Right atrium auricular region (tissue), 2 donors: ENCODE measurements at regions not wholly inside any gene's neighbourhood (a gene's known extent, or its start where the extent isn't known, plus 50 kb on each side); places are given as distances from the start of the nearest gene placed in this dataset.

Experiments used
- DNase-seq: peaks from one replicate; pipeline ENCODE4 v3.0.0-alpha.2; 2019; ENCODE audit warnings: low spot score
- H3K27ac ChIP-seq, 2 donors: fragments of 200-600 bp; sonication (generic); 1 replicate in 1 of 2; 2 replicates in 1 of 2; pipeline ENCODE4 v1.5.1; 2016 to 2019
- H3K27me3 ChIP-seq, 2 donors: fragments of 200-600 bp; sonication (generic); one replicate each; pipeline versions ENCODE4 v1.5.1 to v1.6.0; 2017 to 2019
- H3K36me3 ChIP-seq: fragments of 200-600 bp; sonication (generic); one replicate; pipeline ENCODE4 v1.5.1; 2016
- H3K4me1 ChIP-seq, 2 donors: fragments of 200-600 bp; sonication (generic); one replicate each; pipeline versions ENCODE4 v1.5.1 to v1.6.0; 2017 to 2019
- H3K4me3 ChIP-seq, 2 donors: fragments of 200-600 bp; sonication (generic); 1 replicate in 1 of 2; 2 replicates in 1 of 2; pipeline ENCODE4 v1.5.1; 2017 to 2019; ENCODE audit warnings: mild to moderate bottlenecking in 1 of 2, moderate library complexity in 1 of 2
- H3K9me3 ChIP-seq, 2 donors: fragments of 200-600 bp; sonication (generic); one replicate each; pipeline ENCODE4 v1.5.1; 2019
- CTCF ChIP-seq, 2 donors: fragments of 200-600 bp; sonication (generic); IDR thresholded peaks; one replicate each; pipeline ENCODE4 v1.5.1; 2019; ENCODE audit warnings: antibody characterized with exemption in 2 of 2

- no peaks in the 10 kb centered on the region for H3K27me3 ChIP-seq
- H3K27ac ChIP-seq = no peak overlapping the region
- H3K36me3 ChIP-seq = no peaks in the 10 kb centered on the region
- DNase-seq = no peak
- no peaks in the 10 kb centered on the region for H3K9me3 ChIP-seq
- no peaks in the 10 kb centered on the region for H3K4me1 ChIP-seq
- TF ChIP-seq CTCF (IDR thresholded peaks at IDR 0.05) = no peak
- H3K4me3 ChIP-seq = no peak overlapping the region
Measured at GRCh38 chr1:243943671-243944428, 93.8 kb upstream of the AKT3 start.

- no peaks in the 10 kb centered on the region for H3K4me1 ChIP-seq
- no peak overlapping the region for H3K4me3 ChIP-seq
- H3K36me3 ChIP-seq = no peaks in the 10 kb centered on the region
- no peaks in the 10 kb centered on the region for H3K27me3 ChIP-seq
- no peak for TF ChIP-seq CTCF (IDR thresholded peaks at IDR 0.05)
- no peak overlapping the region for H3K27ac ChIP-seq
- DNase-seq = no peak
- no peaks in the 10 kb centered on the region for H3K9me3 ChIP-seq
Measured at GRCh38 chr1:243942196-243943150, 92.4 kb upstream of the AKT3 start.

GRCh38 chr1:243940451-243940850 lies 90.4 kb upstream of the AKT3 start:
- H3K27me3 ChIP-seq = no peaks in the 10 kb centered on the region
- no peak for DNase-seq
- no peak overlapping the region for H3K27ac ChIP-seq
- H3K4me3 ChIP-seq = no peak overlapping the region
- no peak for TF ChIP-seq CTCF (IDR thresholded peaks at IDR 0.05)
- H3K9me3 ChIP-seq = no peaks in the 10 kb centered on the region
- H3K4me1 ChIP-seq = no peaks in the 10 kb centered on the region
- no peaks in the 10 kb centered on the region for H3K36me3 ChIP-seq

- Histone ChIP-seq H3K9me3 (peaks cover 0 to 5% of the 10 kb centered on the region in 2 donors), H3K4me3 (no peak overlapping the region), H3K27me3 (no peaks in the 10 kb centered on the region), H3K27ac (no peak overlapping the region), H3K36me3 (no peaks in the 10 kb centered on the region), H3K4me1 (no peaks in the 10 kb centered on the region)
- no peak for TF ChIP-seq CTCF (IDR thresholded peaks at IDR 0.05)
- DNase-seq = no peak
Measured at GRCh38 chr1:243939167-243939848, 89.3 kb upstream of the AKT3 start.

- Histone ChIP-seq H3K9me3 (peaks cover 0 to 6% of the 10 kb centered on the region in 2 donors), H3K4me3 (no peak overlapping the region), H3K36me3 (no peaks in the 10 kb centered on the region), H3K27me3 (no peaks in the 10 kb centered on the region), H3K27ac (no peak overlapping the region), H3K4me1 (no peaks in the 10 kb centered on the region)
- no peak for TF ChIP-seq CTCF (IDR thresholded peaks at IDR 0.05)
- no peak for DNase-seq
Measured at GRCh38 chr1:243938208-243938607, 88.2 kb upstream of the AKT3 start.
